Activated gamma-delta T cell treated with anti-CD3 and anti-CD28 coated beads, Interleukin-2, amount 50 U/mL, for 16 hours (primary cell): ENCODE measurements at regions not wholly inside any gene's neighbourhood (a gene's known extent, or its start where the extent isn't known, plus 50 kb on each side); places are given as distances from the start of the nearest gene placed in this dataset.
"Not testable (repeated sequence)": the region's sequence is repeated elsewhere in the genome, so short reads cannot be mapped to it uniquely, and the experiment has no call there.

Experiments used
- DNase-seq: peaks from one replicate; pipeline ENCODE4 v3.0.0-alpha.2; 2020; ENCODE audit warnings: low read depth

- no peak for DNase-seq
Measured at GRCh38 chr9:27818348-27818747, 245.1 kb upstream of the C9orf72 start.

GRCh38 chr9:27828908-27829307 lies 255.6 kb upstream of the C9orf72 start:
- no peak for DNase-seq

- no peak for DNase-seq
Measured at GRCh38 chr9:27829621-27830020, 256.3 kb upstream of the C9orf72 start.

GRCh38 chr9:27832108-27832507 lies 258.8 kb upstream of the C9orf72 start:
- not testable (repeated sequence) for DNase-seq

GRCh38 chr9:27835286-27835685 lies 262.0 kb upstream of the C9orf72 start:
- no peak for DNase-seq

GRCh38 chr9:27835746-27836145 lies 262.5 kb upstream of the C9orf72 start:
- DNase-seq: no peak

GRCh38 chr9:27836661-27837401 lies 263.6 kb upstream of the C9orf72 start:
- no peak for DNase-seq

- DNase-seq: no peak
Measured at GRCh38 chr9:27838876-27839275, 265.6 kb upstream of the C9orf72 start.

GRCh38 chr9:27839767-27840166 lies 266.5 kb upstream of the C9orf72 start:
- DNase-seq: not testable (repeated sequence)

GRCh38 chr9:27844797-27845196 lies 271.5 kb upstream of the C9orf72 start:
- DNase-seq: no peak

GRCh38 chr9:27847380-27847779 lies 274.1 kb upstream of the C9orf72 start:
- DNase-seq: no peak

- no peak for DNase-seq
Measured at GRCh38 chr9:27847818-27848217, 274.5 kb upstream of the C9orf72 start.

- DNase-seq: no peak
Measured at GRCh38 chr9:27848315-27848714, 275.0 kb upstream of the C9orf72 start.

GRCh38 chr9:27851858-27852257 lies 278.6 kb upstream of the C9orf72 start:
- DNase-seq: no peak

- DNase-seq: no peak
Measured at GRCh38 chr9:27853529-27853928, 280.2 kb upstream of the C9orf72 start.

GRCh38 chr9:27856054-27856453 lies 282.8 kb upstream of the C9orf72 start:
- DNase-seq: no peak

GRCh38 chr9:27856748-27857147 lies 283.5 kb upstream of the C9orf72 start:
- no peak for DNase-seq

- no peak for DNase-seq
Measured at GRCh38 chr9:27861887-27862286, 288.6 kb upstream of the C9orf72 start.

GRCh38 chr9:27864644-27865438 lies 291.6 kb upstream of the C9orf72 start:
- DNase-seq: no peak

GRCh38 chr9:27866741-27867140 lies 293.5 kb upstream of the C9orf72 start:
- no peak for DNase-seq

GRCh38 chr9:27870404-27870803 lies 297.1 kb upstream of the C9orf72 start:
- no peak for DNase-seq

GRCh38 chr9:27880156-27880555 lies 306.9 kb upstream of the C9orf72 start:
- DNase-seq: no peak

- no peak for DNase-seq
Measured at GRCh38 chr9:27880635-27881034, 307.4 kb upstream of the C9orf72 start.
